ENCODE measurements at regions not wholly inside any gene's neighbourhood (a gene's known extent, or its start where the extent isn't known, plus 50 kb on each side); places are given as distances from the start of the nearest gene placed in this dataset.

- TF ChIP-seq CHD7 (IDR thresholded peaks at IDR 0.05; ENCODE audit: insufficient replicate concordance, low read length): no peak
- TF ChIP-seq SUZ12 (IDR thresholded peaks at IDR 0.05; ENCODE audit: low read length): no peak
- no peak for TF ChIP-seq CREB1 (IDR thresholded peaks at IDR 0.05)
- no peak for TF ChIP-seq SP4 (IDR thresholded peaks at IDR 0.05; ENCODE audit: low read length)
- no peak for TF ChIP-seq MAFK (IDR thresholded peaks at IDR 0.05; ENCODE audit: low read depth, low read length)
Measured at GRCh38 chr9:129474740-129475404, 146.0 kb downstream of the C9orf50 start (continued).
